MM.1S (cell line): ENCODE measurements at regions not wholly inside any gene's neighbourhood (a gene's known extent, or its start where the extent isn't known, plus 50 kb on each side); places are given as distances from the start of the nearest gene placed in this dataset.

Source experiments
- DNase-seq: peaks from one replicate; pipeline ENCODE4 v3.0.0-alpha.2; 2015
- H2AFZ ChIP-seq: fragments of 300-600 bp; sonication (generic); 2 replicates; pipeline ENCODE4 v1.6.0; 2016; ENCODE audit warnings: antibody characterized with exemption, low read length
- H3F3A ChIP-seq: fragments of 300-600 bp; sonication (generic); 2 replicates; pipeline ENCODE4 v1.6.1; 2016; ENCODE audit warnings: mild to moderate bottlenecking, antibody characterized with exemption, low read length, moderate library complexity, mixed read lengths; ENCODE audit not compliant: insufficient read depth
- H3K27ac ChIP-seq: fragments of 300-600 bp; sonication (generic); 2 replicates; pipeline ENCODE4 v1.5.1; 2016; ENCODE audit warnings: mild to moderate bottlenecking, low read length
- H3K27me3 ChIP-seq: fragments of 300-600 bp; sonication (generic); replicated peaks from 2 replicates; pipeline ENCODE4 v1.6.0; 2016; ENCODE audit warnings: low read length; ENCODE audit not compliant: insufficient read depth
- H3K36me3 ChIP-seq: fragments of 300-600 bp; sonication (generic); replicated peaks from 2 replicates; pipeline ENCODE4 v1.6.1; 2016; ENCODE audit warnings: mild to moderate bottlenecking, low read length, mixed read lengths; ENCODE audit not compliant: insufficient read depth
- H3K4me1 ChIP-seq: fragments of 300-600 bp; sonication (generic); 2 replicates; pipeline ENCODE4 v1.6.1; 2016; ENCODE audit warnings: low read length, mixed read lengths
- H3K4me2 ChIP-seq: fragments of 300-600 bp; sonication (generic); 2 replicates; pipeline ENCODE4 v1.6.0; 2016; ENCODE audit warnings: low read depth, low read length
- H3K4me3 ChIP-seq: fragments of 300-600 bp; sonication (generic); 2 replicates; pipeline ENCODE4 v1.5.1; 2016; ENCODE audit warnings: low read length, mixed read lengths
- H3K79me2 ChIP-seq: fragments of 300-600 bp; sonication (generic); 2 replicates; pipeline ENCODE4 v1.6.1; 2016; ENCODE audit warnings: mixed run types, low read length, mixed read lengths
- H3K9ac ChIP-seq: fragments of 300-600 bp; sonication (generic); 2 replicates; pipeline ENCODE4 v1.6.1; 2016; ENCODE audit warnings: low read length, mixed read lengths
- H3K9me2 ChIP-seq: fragments of 300-600 bp; sonication (generic); replicated peaks from 2 replicates; pipeline ENCODE4 v1.6.1; 2016; ENCODE audit warnings: mild to moderate bottlenecking, low read length, mixed read lengths; ENCODE audit not compliant: insufficient read depth
- H3K9me3 ChIP-seq: fragments of 300-600 bp; sonication (generic); replicated peaks from 2 replicates; pipeline ENCODE4 v1.6.1; 2016; ENCODE audit warnings: mild to moderate bottlenecking, low read length, mixed read lengths; ENCODE audit not compliant: insufficient read depth
- H4K20me1 ChIP-seq: fragments of 300-600 bp; sonication (generic); 2 replicates; pipeline ENCODE4 v1.6.1; 2016; ENCODE audit warnings: mild to moderate bottlenecking, low read length, moderate library complexity, mixed read lengths; ENCODE audit not compliant: insufficient read depth
- CTCF ChIP-seq: fragments of 300-600 bp; sonication (generic); IDR thresholded peaks from 2 replicates; pipeline ENCODE4 v1.5.1; 2016; ENCODE audit warnings: antibody characterized with exemption, low read length, mixed read lengths
- EZH2 ChIP-seq: fragments of 300-600 bp; sonication (generic); optimal IDR thresholded peaks from 2 replicates; pipeline ENCODE3; 2017; ENCODE audit warnings: low read depth, mild to moderate bottlenecking, antibody characterized with exemption, low read length, mixed read lengths
- EZH2phosphoT487 ChIP-seq: fragments of 300-600 bp; sonication (generic); IDR thresholded peaks from 2 replicates; pipeline ENCODE4 v1.6.1; 2018; ENCODE audit warnings: antibody characterized with exemption, low read length

- H3K4me1 ChIP-seq: no peaks in the 10 kb centered on the region
- TF ChIP-seq EZH2 (no peak), EZH2phosphoT487 (no peak), CTCF (no peak)
- H3K27ac ChIP-seq: no peak overlapping the region
- no peak overlapping the region for H2AFZ ChIP-seq
- no peaks in the 10 kb centered on the region for H3K79me2 ChIP-seq
- no peak overlapping the region for H3K4me2 ChIP-seq
- H4K20me1 ChIP-seq: no peaks in the 10 kb centered on the region
- H3K4me3 ChIP-seq: no peak overlapping the region
- H3K9me2 ChIP-seq: no peaks in the 10 kb centered on the region
- H3K36me3 ChIP-seq: no peaks in the 10 kb centered on the region
- no peaks in the 10 kb centered on the region for H3K9me3 ChIP-seq
- no peak for DNase-seq
- H3K27me3 ChIP-seq: no peaks in the 10 kb centered on the region
- no peaks in the 10 kb centered on the region for H3F3A ChIP-seq
- H3K9ac ChIP-seq: no peak overlapping the region
Observed at GRCh38 chr5:10045376-10045775, 204.3 kb downstream of the ATPSCKMT start.

- Histone ChIP-seq H3K4me1 (no peaks in the 10 kb centered on the region), H3K4me3 (no peak overlapping the region), H3K27ac (no peak overlapping the region), H3K9me2 (no peaks in the 10 kb centered on the region), H3K4me2 (no peak overlapping the region), H3K9me3 (no peaks in the 10 kb centered on the region), H3K36me3 (no peaks in the 10 kb centered on the region), H3K79me2 (no peaks in the 10 kb centered on the region), H3F3A (no peaks in the 10 kb centered on the region), H4K20me1 (no peaks in the 10 kb centered on the region), H3K27me3 (no peaks in the 10 kb centered on the region), H2AFZ (no peak overlapping the region), H3K9ac (no peak overlapping the region)
- TF ChIP-seq EZH2: no peak
- TF ChIP-seq EZH2phosphoT487: no peak
- TF ChIP-seq CTCF: no peak
- DNase-seq: no peak
Observed at GRCh38 chr5:10036136-10036815, 213.4 kb downstream of the ATPSCKMT start.

GRCh38 chr5:10034001-10034400 lies 215.7 kb downstream of the ATPSCKMT start:
- Histone ChIP-seq H3K27me3 (no peaks in the 10 kb centered on the region), H3K9ac (no peak overlapping the region), H3K9me2 (no peaks in the 10 kb centered on the region), H3K4me1 (no peaks in the 10 kb centered on the region), H3F3A (no peaks in the 10 kb centered on the region), H3K79me2 (no peaks in the 10 kb centered on the region), H3K4me3 (no peak overlapping the region), H3K27ac (no peak overlapping the region), H3K4me2 (no peak overlapping the region), H2AFZ (no peak overlapping the region), H4K20me1 (no peaks in the 10 kb centered on the region), H3K9me3 (no peaks in the 10 kb centered on the region), H3K36me3 (no peaks in the 10 kb centered on the region)
- TF ChIP-seq CTCF: no peak
- TF ChIP-seq EZH2phosphoT487: no peak
- TF ChIP-seq EZH2: no peak
- no peak for DNase-seq
